ENCODE measurements at regions not wholly inside any gene's neighbourhood (a gene's known extent, or its start where the extent isn't known, plus 50 kb on each side); places are given as distances from the start of the nearest gene placed in this dataset.
"Not testable (repeated sequence)": the region's sequence is repeated elsewhere in the genome, so short reads cannot be mapped to it uniquely, and the experiment has no call there.

DNA sequence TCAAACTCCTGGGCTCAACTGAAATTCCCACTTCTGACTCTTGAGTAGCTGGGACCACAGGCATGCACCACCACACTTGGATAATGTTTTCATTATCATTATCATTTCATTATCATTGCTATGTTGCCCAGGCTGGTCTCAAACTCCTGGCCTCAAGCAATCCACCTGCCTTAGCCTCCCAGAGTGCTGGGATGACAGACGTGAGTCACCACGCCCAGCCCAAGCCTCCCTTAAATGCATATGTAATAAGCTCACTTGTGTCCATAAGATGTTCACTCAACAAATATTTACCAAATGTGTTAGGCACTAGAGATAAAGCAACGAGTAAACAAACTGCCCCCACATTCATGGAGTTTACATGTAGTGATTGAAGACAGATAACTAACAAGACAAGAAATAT, 295.7 kb downstream of the GOLGA6L6 start:
- TF ChIP-seq, protein P1, sequence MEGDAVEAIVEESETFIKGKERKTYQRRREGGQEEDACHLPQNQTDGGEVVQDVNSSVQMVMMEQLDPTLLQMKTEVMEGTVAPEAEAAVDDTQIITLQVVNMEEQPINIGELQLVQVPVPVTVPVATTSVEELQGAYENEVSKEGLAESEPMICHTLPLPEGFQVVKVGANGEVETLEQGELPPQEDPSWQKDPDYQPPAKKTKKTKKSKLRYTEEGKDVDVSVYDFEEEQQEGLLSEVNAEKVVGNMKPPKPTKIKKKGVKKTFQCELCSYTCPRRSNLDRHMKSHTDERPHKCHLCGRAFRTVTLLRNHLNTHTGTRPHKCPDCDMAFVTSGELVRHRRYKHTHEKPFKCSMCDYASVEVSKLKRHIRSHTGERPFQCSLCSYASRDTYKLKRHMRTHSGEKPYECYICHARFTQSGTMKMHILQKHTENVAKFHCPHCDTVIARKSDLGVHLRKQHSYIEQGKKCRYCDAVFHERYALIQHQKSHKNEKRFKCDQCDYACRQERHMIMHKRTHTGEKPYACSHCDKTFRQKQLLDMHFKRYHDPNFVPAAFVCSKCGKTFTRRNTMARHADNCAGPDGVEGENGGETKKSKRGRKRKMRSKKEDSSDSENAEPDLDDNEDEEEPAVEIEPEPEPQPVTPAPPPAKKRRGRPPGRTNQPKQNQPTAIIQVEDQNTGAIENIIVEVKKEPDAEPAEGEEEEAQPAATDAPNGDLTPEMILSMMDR (IDR thresholded peaks at IDR 0.05): not testable (repeated sequence)
- not testable (repeated sequence) for TF ChIP-seq POLR2A (IDR thresholded peaks at IDR 0.05)
